SKM-1 (cell line): ENCODE measurements at regions not wholly inside any gene's neighbourhood (a gene's known extent, or its start where the extent isn't known, plus 50 kb on each side); places are given as distances from the start of the nearest gene placed in this dataset.

Source experiments
- DNase-seq: peaks from one replicate; lab custom pipeline; 2025; ENCODE audit not compliant: unreplicated experiment; lab: John Stamatoyannopoulos, UW

- no peak for DNase-seq
Observed at GRCh38 chr6:6518631-6519427, 69.7 kb upstream of the LY86 start.

- DNase-seq: no peak
Observed at GRCh38 chr6:6521961-6522482, 66.5 kb upstream of the LY86 start.

- no peak for DNase-seq
Observed at GRCh38 chr6:6522709-6523108, 65.8 kb upstream of the LY86 start.

GRCh38 chr6:6524951-6525350, 63.6 kb upstream of the LY86 start:
- DNase-seq: no peak

- DNase-seq: no peak
Observed at GRCh38 chr6:6525933-6526332, 62.6 kb upstream of the LY86 start.

GRCh38 chr6:6529275-6529674, 59.2 kb upstream of the LY86 start:
- no peak for DNase-seq

- DNase-seq: no peak
Observed at GRCh38 chr6:6533176-6533575, 55.3 kb upstream of the LY86 start.

GRCh38 chr6:6534399-6534798, 54.1 kb upstream of the LY86 start:
- no peak for DNase-seq

GRCh38 chr6:6537488-6538260, 50.8 kb upstream of the LY86 start:
- DNase-seq: no peak

- DNase-seq: no peak
Observed at GRCh38 chr6:6538261-6538660, 50.3 kb upstream of the LY86 start.
